Ovary (tissue), 3 donors: ENCODE measurements at regions not wholly inside any gene's neighbourhood (a gene's known extent, or its start where the extent isn't known, plus 50 kb on each side); places are given as distances from the start of the nearest gene placed in this dataset.

Experiments used
- EP300 ChIP-seq: sonication (generic); formaldehyde crosslinking; IDR thresholded peaks from one replicate; pipeline ENCODE4 v1.6.1; 2017; ENCODE audit warnings: antibody characterized with exemption
- POLR2A ChIP-seq: fragments of 450-650 bp; IDR thresholded peaks from one replicate; pipeline ENCODE4 v1.6.1; 2017; ENCODE audit warnings: antibody characterized with exemption, mild to moderate bottlenecking, moderate library complexity
- TF ChIP-seq, protein P1 (sequence below), 3 donors: fragments of 450-650 bp in 2 of 3; fragments of 200-600 bp in 1 of 3; IDR thresholded peaks; one replicate each; pipeline versions ENCODE4 v1.5.1 to v1.8.0; 2016 to 2022; ENCODE audit warnings: antibody characterized with exemption in 3 of 3, mild to moderate bottlenecking in 1 of 3
- donor health status: DM: no; HTN: no; CAD: no.

DNA sequence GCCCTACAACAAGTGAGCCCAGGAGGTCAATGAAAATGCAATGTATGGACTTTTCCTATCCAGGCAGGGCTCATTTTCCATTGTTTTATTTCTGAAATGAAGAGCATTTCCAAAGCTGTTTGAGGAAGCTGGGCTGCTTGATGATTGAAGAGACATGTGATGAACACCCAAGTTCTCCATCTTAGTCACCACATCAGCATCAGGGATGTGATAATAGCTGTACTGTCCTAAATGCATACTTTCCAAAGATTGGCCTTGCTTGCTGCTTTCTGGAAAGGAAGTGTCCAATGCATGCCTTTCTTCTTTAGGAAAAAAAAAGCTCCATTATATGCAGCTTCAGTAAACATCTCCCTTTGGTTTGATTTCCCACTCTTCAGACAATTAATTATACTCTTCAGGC, 425.9 kb upstream of the RUNX1 start:
- no peak for TF ChIP-seq POLR2A
- TF ChIP-seq, protein P1, sequence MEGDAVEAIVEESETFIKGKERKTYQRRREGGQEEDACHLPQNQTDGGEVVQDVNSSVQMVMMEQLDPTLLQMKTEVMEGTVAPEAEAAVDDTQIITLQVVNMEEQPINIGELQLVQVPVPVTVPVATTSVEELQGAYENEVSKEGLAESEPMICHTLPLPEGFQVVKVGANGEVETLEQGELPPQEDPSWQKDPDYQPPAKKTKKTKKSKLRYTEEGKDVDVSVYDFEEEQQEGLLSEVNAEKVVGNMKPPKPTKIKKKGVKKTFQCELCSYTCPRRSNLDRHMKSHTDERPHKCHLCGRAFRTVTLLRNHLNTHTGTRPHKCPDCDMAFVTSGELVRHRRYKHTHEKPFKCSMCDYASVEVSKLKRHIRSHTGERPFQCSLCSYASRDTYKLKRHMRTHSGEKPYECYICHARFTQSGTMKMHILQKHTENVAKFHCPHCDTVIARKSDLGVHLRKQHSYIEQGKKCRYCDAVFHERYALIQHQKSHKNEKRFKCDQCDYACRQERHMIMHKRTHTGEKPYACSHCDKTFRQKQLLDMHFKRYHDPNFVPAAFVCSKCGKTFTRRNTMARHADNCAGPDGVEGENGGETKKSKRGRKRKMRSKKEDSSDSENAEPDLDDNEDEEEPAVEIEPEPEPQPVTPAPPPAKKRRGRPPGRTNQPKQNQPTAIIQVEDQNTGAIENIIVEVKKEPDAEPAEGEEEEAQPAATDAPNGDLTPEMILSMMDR (IDR thresholded peaks at IDR 0.05), result no peak
- no peak for TF ChIP-seq EP300
